ENCODE measurements at regions not wholly inside any gene's neighbourhood (a gene's known extent, or its start where the extent isn't known, plus 50 kb on each side); places are given as distances from the start of the nearest gene placed in this dataset.
A peak's percentile ranks its signal among the peaks of the same experiment; 100 is the strongest.

GRCh38 chr1:38598118-38598517, 261.5 kb downstream of the RRAGC start:
- 0% methylated on average over 1 of the region's 1 CpG for WGBS (ENCODE audit: insufficient coverage, low coverage, missing lambda C conversion rate)
- H3K27ac ChIP-seq (ENCODE audit: extremely low read depth, low read depth, low read length) = no peak overlapping the region
- no peaks in the 10 kb centered on the region for H4K20me1 ChIP-seq (replicated peaks; ENCODE audit: control insufficient read depth, insufficient read depth, low read length)
- no peak for FAIRE-seq
- H3K79me2 ChIP-seq (ENCODE audit: control insufficient read depth, insufficient read depth, low read length) = no peaks in the 10 kb centered on the region
- POLR2A ChIA-PET = no interaction called here
- BruUV-seq (replicated peaks) = no TSS peak
- H3K27me3 ChIP-seq (ENCODE audit: control insufficient read depth in 2 of 2, insufficient read depth in 2 of 2, low read length in 2 of 2) = peaks cover 16 to 33% of the 10 kb centered on the region in 2 experiments
- no peaks in the 10 kb centered on the region for H3K9me1 ChIP-seq (ENCODE audit: control insufficient read depth, insufficient read depth, low read length)
- CTCF ChIA-PET (ENCODE audit: low intra/inter-chr PET ratio) = no interaction called here
- ATAC-seq = no peak
- H3K4me2 ChIP-seq (ENCODE audit: insufficient read depth, low read length) = no peak overlapping the region
- no peaks in the 10 kb centered on the region for H3K36me3 ChIP-seq (ENCODE audit: control insufficient read depth, insufficient read depth, low read length)
- no peak for DNase-seq (ENCODE audit: extremely low read depth in 1 of 4, low spot score in 3 of 4)
- in situ Hi-C loops (cut with MboI) (loop anchor here (25.0 kb wide), 1 partner anchor 561 kb away; the partner anchor contains the start of gene POU3F1), intact Hi-C loops (cut with micrococcal nuclease) (no loop called here)
- H2AFZ ChIP-seq (ENCODE audit: low read depth, low read length) = no peak overlapping the region
- TF ChIP-seq CEBPB (tag; IDR thresholded peaks at IDR 0.05) = peak; percentile 46; the same call in 1 of the 2 replicates
- no peak for TF ChIP-seq CEBPG (CRISPR knock-in tag; IDR thresholded peaks at IDR 0.05)
- peak in 1 of 2 experiments; percentile 51; a peak in 2 of 4 replicates for TF ChIP-seq CEBPG (tag; conservative IDR thresholded peaks at IDR 0.05 in 1 of 2, IDR thresholded peaks at IDR 0.05 in 1 of 2)
- no peak for TF ChIP-seq CBX1 (IDR thresholded peaks at IDR 0.05; ENCODE audit: low read depth)
- 0 out of 2 replicates have a peak, but pooled peaks cover 2% of the 10 kb centered on the region for H3K9me3 ChIP-seq (replicated peaks; ENCODE audit: control insufficient read depth, insufficient read depth, low read depth, low read length)
- no peak overlapping the region for H3K4me3 ChIP-seq
- H3K4me1 ChIP-seq (replicated peaks in 1 of 2; ENCODE audit: control insufficient read depth in 2 of 2, insufficient read depth in 2 of 2, low read length in 2 of 2) = no peaks in the 10 kb centered on the region
- H3K9ac ChIP-seq (ENCODE audit: insufficient read depth in 1 of 2, low read depth in 2 of 2, low read length in 2 of 2) = no peak overlapping the region

- FAIRE-seq (no peak), DNase-seq (ENCODE audit: extremely low read depth in 1 of 4, low spot score in 3 of 4) (no peak), ATAC-seq (no peak)
- CTCF ChIA-PET (ENCODE audit: low intra/inter-chr PET ratio) = no interaction called here
- Histone ChIP-seq H3K27ac (ENCODE audit: extremely low read depth, low read depth, low read length) (no peak overlapping the region), H3K4me2 (ENCODE audit: insufficient read depth, low read length) (no peak overlapping the region), H3K27me3 (ENCODE audit: control insufficient read depth in 2 of 2, insufficient read depth in 2 of 2, low read length in 2 of 2) (no peaks in the 10 kb centered on the region), H3K79me2 (ENCODE audit: control insufficient read depth, insufficient read depth, low read length) (no peaks in the 10 kb centered on the region), H3K9me3 (replicated peaks; ENCODE audit: control insufficient read depth, insufficient read depth, low read depth, low read length) (no peaks in the 10 kb centered on the region), H3K9ac (ENCODE audit: insufficient read depth in 1 of 2, low read depth in 2 of 2, low read length in 2 of 2) (peak overlapping the region in 1 of 2 experiments; percentile 27; a peak in 2 of 4 replicates), H3K36me3 (ENCODE audit: control insufficient read depth, insufficient read depth, low read length) (no peaks in the 10 kb centered on the region), H3K9me1 (ENCODE audit: control insufficient read depth, insufficient read depth, low read length) (no peaks in the 10 kb centered on the region), H3K4me3 (no peak overlapping the region), H3K4me1 (replicated peaks in 1 of 2; ENCODE audit: control insufficient read depth in 2 of 2, insufficient read depth in 2 of 2, low read length in 2 of 2) (no peaks in the 10 kb centered on the region; a peak in 2 of 5 replicates), H4K20me1 (replicated peaks; ENCODE audit: control insufficient read depth, insufficient read depth, low read length) (no peaks in the 10 kb centered on the region; the same call in 1 of the 2 replicates), H2AFZ (ENCODE audit: low read depth, low read length) (no peak overlapping the region)
- 0% methylated on average over 1 of the region's 1 CpG for WGBS (ENCODE audit: insufficient coverage, low coverage, missing lambda C conversion rate)
- POLR2A ChIA-PET = interaction anchor here (0.5 kb wide), 1 partner anchor 261 kb away, joined by 3 read pairs; no protein-coding TSS in a partner anchor
- in situ Hi-C loops (cut with MboI) = loop anchor here (10.0 to 25.0 kb wide), 2 partner anchors 224 to 552 kb away; partner anchors contain the start of gene POU3F1
- no TSS peak for BruUV-seq (replicated peaks)
- intact Hi-C loops (cut with micrococcal nuclease) = loop anchor here (5.0 to 10.0 kb wide), 3 partner anchors 92 to 544 kb away; partner anchors contain the start of gene POU3F1
- TF ChIP-seq ZNF740 (CRISPR knock-in tag; IDR thresholded peaks at IDR 0.05) (no peak), ZNF740 (tag; IDR thresholded peaks at IDR 0.05) (no peak), POU5F1 (IDR thresholded peaks at IDR 0.05; ENCODE audit: borderline replicate concordance, low read depth, low read length, partially characterized antibody) (no peak), ZNF197 (CRISPR knock-in tag; IDR thresholded peaks at IDR 0.05; ENCODE audit: low read depth) (no peak), ETV5 (CRISPR knock-in tag; IDR thresholded peaks at IDR 0.05; ENCODE audit: low read depth) (no peak), SMARCE1 (IDR thresholded peaks at IDR 0.05) (no peak), PATZ1 (CRISPR knock-in tag; IDR thresholded peaks at IDR 0.05; ENCODE audit: borderline replicate concordance) (no peak), ZNF253 (CRISPR knock-in tag; conservative IDR thresholded peaks at IDR 0.05) (no peak), SMARCB1 (IDR thresholded peaks at IDR 0.05; ENCODE audit: insufficient read length, low read depth) (no peak), TAL1 (IDR thresholded peaks at IDR 0.05) (no peak), HDAC2 (IDR thresholded peaks at IDR 0.05) (no peak)
Observed at GRCh38 chr1:38589036-38589435, 270.5 kb downstream of the RRAGC start.

Measured in K562 (cell line).